ENCODE measurements at regions not wholly inside any gene's neighbourhood (a gene's known extent, or its start where the extent isn't known, plus 50 kb on each side); places are given as distances from the start of the nearest gene placed in this dataset.

DNA sequence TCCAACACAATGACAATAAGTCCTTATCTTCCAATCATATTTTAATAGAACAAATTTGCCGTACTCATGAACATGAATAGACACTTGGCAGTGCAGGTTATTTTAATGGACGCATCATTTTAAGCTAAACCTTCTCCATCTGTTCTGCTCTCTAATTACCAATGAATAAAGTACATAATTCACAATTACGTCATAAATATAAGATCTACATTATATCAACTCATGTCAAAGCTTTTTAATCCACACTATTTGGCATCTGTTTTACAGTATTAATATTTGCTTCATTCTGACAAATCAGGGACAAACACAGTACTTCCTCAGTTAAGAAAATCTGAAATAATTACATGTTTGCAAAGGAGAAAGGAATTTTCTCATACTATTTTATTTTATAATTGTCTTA, 344.1 kb upstream of the DMAC1 start:
- Histone ChIP-seq H3K9me3 (ENCODE audit: control insufficient read depth in 4 of 4, low read length in 3 of 4) (peaks cover 0 to 2% (median 0%) of the 10 kb centered on the region in 4 donors), H3K36me3 (ENCODE audit: control insufficient read depth in 4 of 4, insufficient read depth in 3 of 4, low read depth in 1 of 4, low read length in 3 of 4) (no peaks in the 10 kb centered on the region), H3K4me1 (ENCODE audit: control insufficient read depth in 4 of 4, insufficient read depth in 4 of 4, low read length in 3 of 4) (no peaks in the 10 kb centered on the region), H3K4me3 (ENCODE audit: low read depth in 1 of 3, low read length in 3 of 3) (no peak overlapping the region), H3K27me3 (ENCODE audit: control insufficient read depth in 4 of 4, insufficient read depth in 4 of 4, low read length in 3 of 4) (peaks cover 0 to 2% (median 0%) of the 10 kb centered on the region in 4 donors), H3K27ac (ENCODE audit: low read depth in 1 of 2, low read length in 2 of 2) (no peak overlapping the region), H3K9ac (ENCODE audit: low read depth in 1 of 2, low read length in 2 of 2) (no peak overlapping the region)
- WGBS, result 88% methylated on average over 3 of the region's 3 CpGs
- DNase-seq (ENCODE audit: low spot score), result no peak
- TF ChIP-seq, protein P1, sequence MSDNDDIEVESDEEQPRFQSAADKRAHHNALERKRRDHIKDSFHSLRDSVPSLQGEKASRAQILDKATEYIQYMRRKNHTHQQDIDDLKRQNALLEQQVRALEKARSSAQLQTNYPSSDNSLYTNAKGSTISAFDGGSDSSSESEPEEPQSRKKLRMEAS (IDR thresholded peaks at IDR 0.05), result no peak
- TF ChIP-seq FOXA1 (IDR thresholded peaks at IDR 0.05) (no peak), JUND (IDR thresholded peaks at IDR 0.05) (no peak), REST (IDR thresholded peaks at IDR 0.05) (no peak), SP1 (IDR thresholded peaks at IDR 0.05) (no peak), EGR1 (IDR thresholded peaks at IDR 0.05; ENCODE audit: low read depth in 2 of 2) (no peak), HNF4G (IDR thresholded peaks at IDR 0.05) (no peak), GABPA (IDR thresholded peaks at IDR 0.05 in 1 of 2, conservative IDR thresholded peaks at IDR 0.05 in 1 of 2) (no peak), YY1 (IDR thresholded peaks at IDR 0.05) (no peak), FOXA2 (IDR thresholded peaks at IDR 0.05) (no peak), HNF4A (conservative IDR thresholded peaks at IDR 0.05) (no peak)
- TF ChIP-seq, protein P2, sequence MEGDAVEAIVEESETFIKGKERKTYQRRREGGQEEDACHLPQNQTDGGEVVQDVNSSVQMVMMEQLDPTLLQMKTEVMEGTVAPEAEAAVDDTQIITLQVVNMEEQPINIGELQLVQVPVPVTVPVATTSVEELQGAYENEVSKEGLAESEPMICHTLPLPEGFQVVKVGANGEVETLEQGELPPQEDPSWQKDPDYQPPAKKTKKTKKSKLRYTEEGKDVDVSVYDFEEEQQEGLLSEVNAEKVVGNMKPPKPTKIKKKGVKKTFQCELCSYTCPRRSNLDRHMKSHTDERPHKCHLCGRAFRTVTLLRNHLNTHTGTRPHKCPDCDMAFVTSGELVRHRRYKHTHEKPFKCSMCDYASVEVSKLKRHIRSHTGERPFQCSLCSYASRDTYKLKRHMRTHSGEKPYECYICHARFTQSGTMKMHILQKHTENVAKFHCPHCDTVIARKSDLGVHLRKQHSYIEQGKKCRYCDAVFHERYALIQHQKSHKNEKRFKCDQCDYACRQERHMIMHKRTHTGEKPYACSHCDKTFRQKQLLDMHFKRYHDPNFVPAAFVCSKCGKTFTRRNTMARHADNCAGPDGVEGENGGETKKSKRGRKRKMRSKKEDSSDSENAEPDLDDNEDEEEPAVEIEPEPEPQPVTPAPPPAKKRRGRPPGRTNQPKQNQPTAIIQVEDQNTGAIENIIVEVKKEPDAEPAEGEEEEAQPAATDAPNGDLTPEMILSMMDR (IDR thresholded peaks at IDR 0.05; ENCODE audit: low read depth, low read length, missing input control), result no peak

DNA sequence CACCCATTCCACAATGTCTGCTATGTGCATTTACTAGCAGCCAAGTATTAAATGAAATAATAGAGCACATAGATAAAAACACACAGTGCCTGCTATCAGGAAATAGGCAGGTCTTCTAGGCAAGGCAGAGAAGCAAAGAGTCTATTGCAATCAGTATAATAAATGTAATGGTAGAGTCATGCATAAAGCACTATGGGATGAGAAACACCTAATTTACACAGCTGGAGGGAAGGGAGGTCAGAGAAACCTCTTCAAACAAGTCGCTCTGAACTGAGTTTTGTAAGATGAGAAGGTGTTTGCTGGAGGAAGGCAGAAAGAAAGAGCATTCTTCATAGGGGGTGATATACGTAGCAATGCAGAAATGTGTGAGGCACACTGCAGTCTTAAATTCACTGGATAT, 341.0 kb upstream of the DMAC1 start:
- Histone ChIP-seq H3K9ac (ENCODE audit: low read depth in 1 of 2, low read length in 2 of 2) (no peak overlapping the region), H3K36me3 (ENCODE audit: control insufficient read depth in 4 of 4, insufficient read depth in 3 of 4, low read depth in 1 of 4, low read length in 3 of 4) (no peaks in the 10 kb centered on the region), H3K9me3 (ENCODE audit: control insufficient read depth in 4 of 4, low read length in 3 of 4) (no peaks in the 10 kb centered on the region), H3K27ac (ENCODE audit: low read depth in 1 of 2, low read length in 2 of 2) (no peak overlapping the region), H3K4me3 (ENCODE audit: low read depth in 1 of 3, low read length in 3 of 3) (no peak overlapping the region), H3K27me3 (ENCODE audit: control insufficient read depth in 4 of 4, insufficient read depth in 4 of 4, low read length in 3 of 4) (peaks cover 0 to 2% (median 0%) of the 10 kb centered on the region in 4 donors), H3K4me1 (ENCODE audit: control insufficient read depth in 4 of 4, insufficient read depth in 4 of 4, low read length in 3 of 4) (no peaks in the 10 kb centered on the region)
- no peak for DNase-seq (ENCODE audit: low spot score)
- 21% methylated on average over 2 of the region's 2 CpGs for WGBS
- no peak for TF ChIP-seq HNF4G (IDR thresholded peaks at IDR 0.05)
- no peak for TF ChIP-seq JUND (IDR thresholded peaks at IDR 0.05)
- TF ChIP-seq FOXA1 (IDR thresholded peaks at IDR 0.05), result no peak
- no peak for TF ChIP-seq HNF4A (conservative IDR thresholded peaks at IDR 0.05)
- TF ChIP-seq REST (IDR thresholded peaks at IDR 0.05), result no peak
- TF ChIP-seq RAD21 (IDR thresholded peaks at IDR 0.05), result no peak
